MM.1S (cell line): ENCODE measurements at regions not wholly inside any gene's neighbourhood (a gene's known extent, or its start where the extent isn't known, plus 50 kb on each side); places are given as distances from the start of the nearest gene placed in this dataset.

Experiments
- DNase-seq: peaks from one replicate; pipeline ENCODE4 v3.0.0-alpha.2; 2015
- H2AFZ ChIP-seq: fragments of 300-600 bp; sonication (generic); 2 replicates; pipeline ENCODE4 v1.6.0; 2016; ENCODE audit warnings: antibody characterized with exemption, low read length
- H3F3A ChIP-seq: fragments of 300-600 bp; sonication (generic); 2 replicates; pipeline ENCODE4 v1.6.1; 2016; ENCODE audit warnings: mild to moderate bottlenecking, antibody characterized with exemption, low read length, moderate library complexity, mixed read lengths; ENCODE audit not compliant: insufficient read depth
- H3K27ac ChIP-seq: fragments of 300-600 bp; sonication (generic); 2 replicates; pipeline ENCODE4 v1.5.1; 2016; ENCODE audit warnings: mild to moderate bottlenecking, low read length
- H3K27me3 ChIP-seq: fragments of 300-600 bp; sonication (generic); replicated peaks from 2 replicates; pipeline ENCODE4 v1.6.0; 2016; ENCODE audit warnings: low read length; ENCODE audit not compliant: insufficient read depth
- H3K36me3 ChIP-seq: fragments of 300-600 bp; sonication (generic); replicated peaks from 2 replicates; pipeline ENCODE4 v1.6.1; 2016; ENCODE audit warnings: mild to moderate bottlenecking, low read length, mixed read lengths; ENCODE audit not compliant: insufficient read depth
- H3K4me1 ChIP-seq: fragments of 300-600 bp; sonication (generic); 2 replicates; pipeline ENCODE4 v1.6.1; 2016; ENCODE audit warnings: low read length, mixed read lengths
- H3K4me2 ChIP-seq: fragments of 300-600 bp; sonication (generic); 2 replicates; pipeline ENCODE4 v1.6.0; 2016; ENCODE audit warnings: low read depth, low read length
- H3K4me3 ChIP-seq: fragments of 300-600 bp; sonication (generic); 2 replicates; pipeline ENCODE4 v1.5.1; 2016; ENCODE audit warnings: low read length, mixed read lengths
- H3K79me2 ChIP-seq: fragments of 300-600 bp; sonication (generic); 2 replicates; pipeline ENCODE4 v1.6.1; 2016; ENCODE audit warnings: mixed run types, low read length, mixed read lengths
- H3K9ac ChIP-seq: fragments of 300-600 bp; sonication (generic); 2 replicates; pipeline ENCODE4 v1.6.1; 2016; ENCODE audit warnings: low read length, mixed read lengths
- H3K9me2 ChIP-seq: fragments of 300-600 bp; sonication (generic); replicated peaks from 2 replicates; pipeline ENCODE4 v1.6.1; 2016; ENCODE audit warnings: mild to moderate bottlenecking, low read length, mixed read lengths; ENCODE audit not compliant: insufficient read depth
- H3K9me3 ChIP-seq: fragments of 300-600 bp; sonication (generic); replicated peaks from 2 replicates; pipeline ENCODE4 v1.6.1; 2016; ENCODE audit warnings: mild to moderate bottlenecking, low read length, mixed read lengths; ENCODE audit not compliant: insufficient read depth
- H4K20me1 ChIP-seq: fragments of 300-600 bp; sonication (generic); 2 replicates; pipeline ENCODE4 v1.6.1; 2016; ENCODE audit warnings: mild to moderate bottlenecking, low read length, moderate library complexity, mixed read lengths; ENCODE audit not compliant: insufficient read depth
- EZH2 ChIP-seq: fragments of 300-600 bp; sonication (generic); optimal IDR thresholded peaks from 2 replicates; pipeline ENCODE3; 2017; ENCODE audit warnings: low read depth, mild to moderate bottlenecking, antibody characterized with exemption, low read length, mixed read lengths
- EZH2phosphoT487 ChIP-seq: fragments of 300-600 bp; sonication (generic); IDR thresholded peaks from 2 replicates; pipeline ENCODE4 v1.6.1; 2018; ENCODE audit warnings: antibody characterized with exemption, low read length
- TF ChIP-seq, protein P1 (sequence below): fragments of 300-600 bp; sonication (generic); IDR thresholded peaks from 2 replicates; pipeline ENCODE4 v1.5.1; 2016; ENCODE audit warnings: antibody characterized with exemption, low read length, mixed read lengths

DNA sequence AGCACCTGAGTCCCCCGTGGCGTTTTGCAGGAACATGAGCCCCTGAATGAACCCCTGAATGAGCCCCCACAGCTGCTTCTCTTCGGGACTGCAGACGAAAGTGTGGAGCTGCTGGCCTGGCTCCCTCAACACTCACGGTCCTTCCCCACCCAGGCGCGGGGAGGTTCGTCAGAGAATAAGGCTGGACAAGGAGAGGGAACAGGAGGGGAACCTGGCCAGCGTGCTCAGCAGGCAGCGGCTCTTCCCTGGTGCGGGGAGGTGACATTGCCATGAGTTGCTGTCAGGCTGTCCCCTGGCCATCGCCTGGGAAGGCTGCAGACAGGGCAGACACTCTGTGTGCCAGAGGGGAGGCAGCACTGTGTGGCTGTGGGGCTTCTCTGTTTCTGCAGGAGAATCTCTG is 80.9 kb upstream of the SHH start:
- Histone ChIP-seq H4K20me1 (no peaks in the 10 kb centered on the region), H3K27ac (no peak overlapping the region), H3K4me3 (no peak overlapping the region), H3K4me2 (no peak overlapping the region), H3K27me3 (peaks cover 39% of the 10 kb centered on the region), H3K9ac (no peak overlapping the region), H3K9me3 (no peaks in the 10 kb centered on the region), H3K79me2 (no peaks in the 10 kb centered on the region), H3K9me2 (no peaks in the 10 kb centered on the region), H3K4me1 (no peaks in the 10 kb centered on the region), H3F3A (no peaks in the 10 kb centered on the region), H2AFZ (no peak overlapping the region), H3K36me3 (no peaks in the 10 kb centered on the region)
- no peak for TF ChIP-seq EZH2phosphoT487
- DNase-seq: no peak

DNA sequence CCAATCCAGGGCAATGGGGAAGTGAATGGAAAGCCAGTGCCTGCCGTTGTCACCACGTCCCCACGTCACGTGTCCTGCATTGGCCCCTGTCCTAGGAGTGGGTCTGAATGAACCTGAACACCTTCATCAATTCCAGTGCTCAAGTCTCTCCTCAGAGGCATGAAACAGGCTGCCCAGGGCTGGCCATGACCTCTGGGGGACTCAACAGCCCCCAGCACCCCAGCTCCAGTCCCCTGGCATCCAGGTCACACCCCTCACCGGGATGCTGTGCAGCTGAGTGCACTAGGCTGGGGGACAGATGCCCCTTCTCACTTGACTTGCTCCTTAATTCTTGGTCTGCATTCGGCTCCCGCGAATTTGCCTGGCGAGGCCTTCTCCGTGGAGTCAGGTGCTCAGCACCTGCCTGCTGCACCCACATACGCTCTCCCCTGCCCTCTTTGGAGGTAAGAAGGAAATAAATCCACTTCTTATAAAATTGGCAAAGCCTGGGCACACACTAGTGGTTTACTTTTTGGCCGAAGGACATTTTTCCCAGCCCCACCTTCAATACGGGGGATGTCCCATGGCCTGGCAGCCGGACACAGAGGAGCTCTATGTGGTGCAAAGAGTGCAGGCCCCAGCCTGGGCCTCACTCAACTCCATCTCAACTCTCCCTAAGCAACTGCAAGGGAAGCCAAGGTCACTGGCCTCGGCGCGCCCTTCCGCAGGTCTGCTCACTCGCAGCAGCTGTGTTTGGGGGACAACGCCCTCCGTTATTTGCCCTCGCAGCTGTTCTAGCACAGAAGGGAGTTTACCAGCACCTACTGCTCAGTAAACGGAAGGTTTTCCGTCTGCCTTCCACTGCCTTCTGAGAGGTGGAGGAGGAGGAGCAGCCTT is 77.6 kb upstream of the SHH start:
- Histone ChIP-seq H3K79me2 (no peaks in the 10 kb centered on the region), H3F3A (no peaks in the 10 kb centered on the region), H3K9me2 (no peaks in the 10 kb centered on the region), H3K36me3 (no peaks in the 10 kb centered on the region), H3K4me2 (no peak overlapping the region), H3K27me3 (peaks cover 49% of the 10 kb centered on the region), H3K4me3 (no peak overlapping the region), H3K9ac (no peak overlapping the region), H4K20me1 (no peaks in the 10 kb centered on the region), H3K27ac (no peak overlapping the region), H3K9me3 (no peaks in the 10 kb centered on the region), H2AFZ (no peak overlapping the region), H3K4me1 (no peaks in the 10 kb centered on the region)
- TF ChIP-seq EZH2phosphoT487: no peak
- TF ChIP-seq, protein P1, sequence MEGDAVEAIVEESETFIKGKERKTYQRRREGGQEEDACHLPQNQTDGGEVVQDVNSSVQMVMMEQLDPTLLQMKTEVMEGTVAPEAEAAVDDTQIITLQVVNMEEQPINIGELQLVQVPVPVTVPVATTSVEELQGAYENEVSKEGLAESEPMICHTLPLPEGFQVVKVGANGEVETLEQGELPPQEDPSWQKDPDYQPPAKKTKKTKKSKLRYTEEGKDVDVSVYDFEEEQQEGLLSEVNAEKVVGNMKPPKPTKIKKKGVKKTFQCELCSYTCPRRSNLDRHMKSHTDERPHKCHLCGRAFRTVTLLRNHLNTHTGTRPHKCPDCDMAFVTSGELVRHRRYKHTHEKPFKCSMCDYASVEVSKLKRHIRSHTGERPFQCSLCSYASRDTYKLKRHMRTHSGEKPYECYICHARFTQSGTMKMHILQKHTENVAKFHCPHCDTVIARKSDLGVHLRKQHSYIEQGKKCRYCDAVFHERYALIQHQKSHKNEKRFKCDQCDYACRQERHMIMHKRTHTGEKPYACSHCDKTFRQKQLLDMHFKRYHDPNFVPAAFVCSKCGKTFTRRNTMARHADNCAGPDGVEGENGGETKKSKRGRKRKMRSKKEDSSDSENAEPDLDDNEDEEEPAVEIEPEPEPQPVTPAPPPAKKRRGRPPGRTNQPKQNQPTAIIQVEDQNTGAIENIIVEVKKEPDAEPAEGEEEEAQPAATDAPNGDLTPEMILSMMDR: no peak
- TF ChIP-seq EZH2: no peak
- DNase-seq: no peak

DNA sequence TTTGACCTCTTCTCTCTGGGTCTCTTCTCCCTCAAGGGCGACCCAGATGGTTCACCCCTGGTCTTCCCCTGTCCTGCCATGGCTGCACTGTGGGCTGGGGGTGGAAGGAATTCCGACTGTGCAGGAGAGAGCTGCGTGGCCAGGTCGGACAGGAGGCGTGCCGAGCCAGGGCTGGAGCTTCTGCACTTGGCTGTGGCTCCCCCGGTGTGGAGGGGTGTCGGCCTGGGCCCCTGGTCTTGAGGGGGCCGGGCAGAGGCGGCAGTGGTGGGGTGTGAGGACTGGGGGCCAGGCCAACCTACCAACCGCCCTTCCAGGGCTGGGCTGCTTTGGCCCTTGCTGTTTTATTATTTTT is 74.9 kb upstream of the SHH start:
- H2AFZ ChIP-seq: no peak overlapping the region
- H3K9me2 ChIP-seq: no peaks in the 10 kb centered on the region
- no peaks in the 10 kb centered on the region for H3K4me1 ChIP-seq
- H3F3A ChIP-seq: no peaks in the 10 kb centered on the region
- no peak for TF ChIP-seq EZH2phosphoT487
- TF ChIP-seq, protein P1: no peak
- TF ChIP-seq EZH2: no peak
- no peaks in the 10 kb centered on the region for H3K9me3 ChIP-seq
- H3K9ac ChIP-seq: no peak overlapping the region
- H4K20me1 ChIP-seq: no peaks in the 10 kb centered on the region
- H3K27ac ChIP-seq: no peak overlapping the region
- H3K36me3 ChIP-seq: no peaks in the 10 kb centered on the region
- DNase-seq: no peak
- H3K79me2 ChIP-seq: no peaks in the 10 kb centered on the region
- H3K27me3 ChIP-seq: peaks cover 74% of the 10 kb centered on the region
- no peak overlapping the region for H3K4me2 ChIP-seq
- no peak overlapping the region for H3K4me3 ChIP-seq
